IPS DF 6.9 (cell line): ENCODE measurements at regions not wholly inside any gene's neighbourhood (a gene's known extent, or its start where the extent isn't known, plus 50 kb on each side); places are given as distances from the start of the nearest gene placed in this dataset.

Source experiments
- DNase-seq: peaks from one replicate; pipeline ENCODE4 v3.0.0-alpha.2; 2013; ENCODE audit warnings: low read depth, low spot score
- H3K27ac ChIP-seq: one replicate; pipeline ENCODE4 v1.5.1; 2013; ENCODE audit warnings: low read length, control low read depth
- H3K27me3 ChIP-seq: 2 replicates; pipeline ENCODE4 v1.6.1; 2013; ENCODE audit warnings: mild to moderate bottlenecking, low read length; ENCODE audit not compliant: control insufficient read depth, insufficient read depth
- H3K36me3 ChIP-seq: 2 replicates; pipeline ENCODE4 v1.6.1; 2013; ENCODE audit warnings: low read length; ENCODE audit not compliant: control insufficient read depth, insufficient read depth
- H3K4me1 ChIP-seq: 2 replicates; pipeline ENCODE4 v1.6.1; 2013; ENCODE audit warnings: low read length; ENCODE audit not compliant: control insufficient read depth, insufficient read depth
- H3K4me3 ChIP-seq: 2 replicates; pipeline ENCODE4 v1.5.1; 2013; ENCODE audit warnings: mild to moderate bottlenecking, low read length
- H3K9me3 ChIP-seq: 2 replicates; pipeline ENCODE4 v1.6.1; 2013; ENCODE audit warnings: low read length, inconsistent platforms; ENCODE audit not compliant: control insufficient read depth, insufficient read depth
- WGBS: extraction: QIAGEN DNeasy Blood & Tissue Kit; methylation state at CpG from one replicate; pipeline ENCODE4 v1.1.7; 2013; ENCODE audit warnings: mixed read lengths, missing lambda C conversion rate; ENCODE audit not compliant: insufficient read length, insufficient coverage; 5-methylcytosine and 5-hydroxymethylcytosine counted together

DNA sequence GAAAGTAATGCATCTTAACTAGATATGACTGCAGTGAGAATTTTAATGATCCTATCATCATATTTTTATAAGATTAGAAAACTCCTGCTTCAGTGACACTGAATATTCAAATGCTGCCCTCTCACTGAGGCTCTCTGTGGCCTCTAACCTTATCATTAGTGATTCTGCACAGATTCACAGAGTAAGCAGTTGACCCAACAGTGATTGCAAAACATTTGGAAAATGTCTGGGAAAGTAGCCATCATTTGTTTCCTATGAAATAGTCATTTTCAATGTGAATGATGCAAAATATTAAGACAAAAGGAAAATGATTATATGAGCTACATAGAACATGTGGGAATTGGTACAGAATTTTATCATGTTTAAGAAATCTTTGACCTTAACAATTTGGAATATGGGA lies 210.3 kb downstream of the TBX18 start:
- no peaks in the 10 kb centered on the region for H3K36me3 ChIP-seq
- no peaks in the 10 kb centered on the region for H3K4me1 ChIP-seq
- no peak for DNase-seq
- H3K27ac ChIP-seq, result no peak overlapping the region
- no peak overlapping the region for H3K4me3 ChIP-seq
- H3K27me3 ChIP-seq, result no peaks in the 10 kb centered on the region
- no peaks in the 10 kb centered on the region for H3K9me3 ChIP-seq

DNA sequence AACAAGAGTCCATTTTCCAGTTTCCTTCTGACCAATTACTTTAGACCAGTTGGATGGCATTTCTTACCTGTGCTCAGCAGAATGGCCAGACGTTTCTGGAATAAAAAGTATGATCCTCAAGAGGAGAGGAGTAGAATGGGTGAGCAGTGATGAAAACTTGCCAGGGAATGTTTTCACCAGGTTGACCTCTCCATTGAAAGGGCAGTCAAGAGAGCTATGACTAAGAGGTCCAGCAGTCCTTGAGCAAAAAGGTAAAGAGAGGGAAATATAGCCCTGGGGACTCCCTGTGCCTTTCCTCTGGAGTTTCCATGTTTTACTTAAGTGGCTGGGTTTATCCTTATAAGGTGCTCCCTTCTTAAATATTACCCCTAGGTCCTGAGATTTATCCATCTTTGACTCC lies 210.9 kb downstream of the TBX18 start:
- H3K27me3 ChIP-seq, result no peaks in the 10 kb centered on the region
- no peak overlapping the region for H3K27ac ChIP-seq
- no peaks in the 10 kb centered on the region for H3K4me1 ChIP-seq
- H3K36me3 ChIP-seq, result no peaks in the 10 kb centered on the region
- no CpG with 5 or more reads among the region's 1 CpG for whole genome bisulfite sequencing
- no peak overlapping the region for H3K4me3 ChIP-seq
- no peaks in the 10 kb centered on the region for H3K9me3 ChIP-seq
- no peak for DNase-seq

DNA sequence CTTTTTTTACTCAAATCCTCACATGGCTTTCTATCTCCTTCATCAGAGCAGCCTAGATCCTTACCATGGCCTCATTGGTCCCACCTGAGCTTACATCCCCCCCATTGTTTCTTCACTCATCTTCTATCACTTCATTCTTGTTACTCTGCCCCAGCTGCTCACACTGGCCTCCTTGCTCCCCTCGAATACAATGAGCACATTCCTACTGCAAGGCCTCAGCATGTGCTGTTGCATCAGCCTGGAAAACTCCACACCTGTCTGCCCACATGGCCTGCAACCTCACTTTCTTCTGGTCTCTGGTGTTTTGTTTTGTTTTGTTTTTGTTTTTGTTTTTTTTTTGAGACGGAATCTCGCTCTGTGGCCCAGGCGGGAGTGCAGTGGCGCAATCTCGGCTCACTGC lies 212.6 kb downstream of the TBX18 start:
- Histone ChIP-seq H3K4me3 (no peak overlapping the region), H3K9me3 (no peaks in the 10 kb centered on the region), H3K27me3 (no peaks in the 10 kb centered on the region), H3K36me3 (no peaks in the 10 kb centered on the region), H3K27ac (no peak overlapping the region), H3K4me1 (no peaks in the 10 kb centered on the region)
- no CpG with 5 or more reads among the region's 6 CpGs for WGBS
- DNase-seq, result no peak

DNA sequence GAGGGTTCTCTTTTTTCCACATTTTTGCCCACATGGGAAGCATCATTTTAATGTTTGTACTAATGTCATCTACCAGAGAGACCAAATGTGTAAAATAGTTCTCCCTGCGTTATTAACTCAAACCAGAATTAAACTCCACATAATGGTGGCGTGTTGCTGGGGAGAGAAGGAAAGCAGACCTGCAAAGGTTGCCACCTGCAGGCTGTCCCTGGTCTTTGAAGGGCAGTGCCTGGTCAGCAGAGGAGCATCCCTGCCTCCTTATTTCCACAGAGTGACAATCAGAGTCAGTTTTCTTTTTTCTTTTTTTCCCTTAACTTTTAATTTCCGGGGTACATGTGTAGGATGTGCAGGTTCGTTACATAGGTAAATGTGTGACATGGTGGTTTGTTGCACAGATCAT lies 214.5 kb downstream of the TBX18 start:
- peak; percentile 18 for DNase-seq
- WGBS, result no CpG with 5 or more reads among the region's 4 CpGs

DNA sequence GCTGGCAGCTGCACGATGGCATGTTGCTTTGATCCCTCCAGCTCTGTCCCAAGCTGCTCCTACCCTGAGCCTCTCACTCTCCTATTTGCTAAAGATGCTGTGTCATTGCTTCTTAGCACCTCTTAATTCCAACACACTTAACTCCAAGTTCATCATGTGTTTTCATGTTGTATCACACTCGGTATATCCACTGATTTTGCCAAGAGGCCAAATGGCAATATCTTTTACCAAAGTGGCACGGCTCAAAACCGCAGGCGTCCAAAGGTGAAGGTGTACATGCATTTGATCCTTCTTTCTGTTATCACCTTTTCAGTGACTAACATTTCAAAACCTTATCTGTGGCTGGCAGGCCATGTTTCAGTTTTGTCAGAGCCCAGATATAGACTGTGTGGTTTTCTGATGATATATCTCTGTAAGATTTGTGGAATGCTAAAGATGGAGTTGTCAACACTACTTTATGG lies 217.0 kb downstream of the TBX18 start:
- no peak for DNase-seq
- no peaks in the 10 kb centered on the region for H3K36me3 ChIP-seq

More for the DNA sequence above, 214.5 kb downstream of the TBX18 start:
- Histone ChIP-seq H3K36me3 (no peaks in the 10 kb centered on the region), H3K27ac (no peak overlapping the region), H3K27me3 (no peaks in the 10 kb centered on the region), H3K4me1 (no peaks in the 10 kb centered on the region), H3K4me3 (no peak overlapping the region), H3K9me3 (no peaks in the 10 kb centered on the region)

DNA sequence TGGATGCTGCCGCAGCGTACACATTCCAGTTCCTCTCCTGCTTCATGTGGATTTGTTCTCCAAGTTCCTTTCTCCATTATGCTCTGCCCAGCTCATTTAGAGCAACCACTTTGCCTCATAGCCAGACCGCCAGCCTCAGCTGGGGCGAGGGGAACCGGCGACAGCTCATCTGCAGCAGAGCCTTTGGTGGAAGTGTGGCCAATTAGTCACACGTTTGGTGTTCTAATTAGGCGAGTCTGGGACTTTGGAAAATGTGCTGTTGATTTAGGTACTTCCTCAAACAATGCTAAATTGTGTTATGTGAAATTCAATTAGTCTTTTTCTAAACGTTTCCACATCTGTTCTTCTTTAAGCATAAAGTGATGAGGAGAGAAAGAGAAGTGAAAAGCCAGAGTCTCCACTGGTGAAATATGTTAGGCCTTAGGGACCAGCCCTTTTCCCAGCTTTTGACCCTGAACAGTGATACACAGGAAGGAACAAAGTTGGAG lies 217.9 kb downstream of the TBX18 start:
- H3K27me3 ChIP-seq, result no peaks in the 10 kb centered on the region
- DNase-seq, result no peak

More for the DNA sequence above, 217.0 kb downstream of the TBX18 start:
- Histone ChIP-seq H3K4me1 (no peaks in the 10 kb centered on the region), H3K27me3 (no peaks in the 10 kb centered on the region), H3K9me3 (no peaks in the 10 kb centered on the region), H3K4me3 (no peak overlapping the region), H3K27ac (no peak overlapping the region)
- WGBS, result no CpG with 5 or more reads among the region's 5 CpGs

DNA sequence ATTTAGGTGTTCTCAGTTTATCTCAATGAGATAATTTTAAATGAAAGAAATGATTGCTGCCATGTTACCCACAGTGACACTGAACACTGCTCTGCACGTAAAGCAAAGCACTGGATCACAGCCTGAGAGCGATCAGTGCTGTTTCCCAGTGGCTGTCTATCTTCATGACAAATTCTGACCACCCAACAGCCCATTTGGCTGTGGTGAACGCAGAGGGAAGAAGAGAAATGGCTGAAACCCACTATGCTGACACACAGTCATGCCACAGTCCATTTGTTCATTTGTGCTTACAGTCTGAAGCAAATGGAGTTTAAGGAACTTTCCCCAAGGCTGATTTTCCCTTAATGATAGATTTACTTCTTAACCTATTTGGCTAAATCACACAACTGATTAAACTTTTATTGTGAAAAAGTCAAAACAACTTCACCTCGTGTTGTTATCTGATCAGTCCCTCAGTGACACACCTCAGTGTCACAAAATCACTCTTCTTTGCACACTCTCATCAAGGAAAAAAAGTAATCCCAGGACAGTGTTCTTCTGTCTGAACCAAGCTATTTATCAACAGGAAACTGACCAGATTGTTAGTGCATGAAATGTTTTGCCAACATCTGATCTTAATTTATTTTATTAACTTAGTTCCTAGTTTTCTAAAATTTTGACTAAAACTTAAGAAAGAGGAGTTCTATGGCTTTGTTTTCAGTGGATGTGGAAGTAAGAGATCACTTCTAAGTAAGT lies 225.1 kb downstream of the TBX18 start:
- H3K9me3 ChIP-seq, result no peaks in the 10 kb centered on the region
- H3K4me1 ChIP-seq, result no peaks in the 10 kb centered on the region
- no peaks in the 10 kb centered on the region for H3K36me3 ChIP-seq
- DNase-seq, result no peak
- no peak overlapping the region for H3K4me3 ChIP-seq
- no peaks in the 10 kb centered on the region for H3K27me3 ChIP-seq
- H3K27ac ChIP-seq, result no peak overlapping the region
- WGBS, result no CpG with 5 or more reads among the region's 4 CpGs

More for the DNA sequence above, 217.9 kb downstream of the TBX18 start:
- Histone ChIP-seq H3K4me3 (no peak overlapping the region), H3K9me3 (no peaks in the 10 kb centered on the region), H3K4me1 (no peaks in the 10 kb centered on the region), H3K36me3 (no peaks in the 10 kb centered on the region), H3K27ac (no peak overlapping the region)
- WGBS, result no CpG with 5 or more reads among the region's 9 CpGs

DNA sequence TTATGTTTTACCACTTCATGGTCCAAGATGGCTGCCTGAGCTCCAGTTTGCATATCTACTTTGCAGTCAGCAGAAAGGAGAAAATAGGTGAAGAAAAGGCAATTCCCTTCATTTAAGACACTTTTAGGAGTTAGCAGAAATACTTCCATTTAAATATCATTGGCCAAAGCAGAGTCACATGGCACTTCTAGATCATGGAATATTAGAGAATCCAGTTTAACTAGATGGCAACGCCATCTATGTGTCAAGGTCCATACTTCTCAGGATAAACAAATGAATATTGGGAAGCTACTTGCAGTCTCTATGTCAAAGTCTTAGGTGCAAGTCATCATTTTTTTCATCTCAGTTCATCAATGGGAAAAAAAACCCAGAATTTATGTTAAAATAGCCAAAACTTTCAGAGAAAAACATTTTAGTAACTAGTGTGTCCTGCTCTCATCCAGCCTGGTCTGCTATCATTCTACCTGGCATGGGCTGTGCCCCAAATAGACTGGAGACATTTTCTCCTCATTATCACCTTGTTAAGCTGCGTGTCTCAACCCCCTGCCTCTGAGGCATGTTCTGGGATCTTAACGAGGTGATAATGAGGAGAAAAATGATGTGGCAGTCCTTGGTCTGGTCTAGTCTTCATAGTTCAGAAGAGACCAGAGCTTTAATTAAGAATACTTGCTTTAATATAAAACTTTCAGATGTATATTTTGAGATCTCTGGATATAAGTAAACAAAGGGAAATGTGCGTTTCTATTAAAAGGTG lies 227.3 kb downstream of the TBX18 start:
- WGBS, result no CpG with 5 or more reads among the region's 4 CpGs
- H3K36me3 ChIP-seq, result no peaks in the 10 kb centered on the region
- no peak overlapping the region for H3K4me3 ChIP-seq
- H3K4me1 ChIP-seq, result no peaks in the 10 kb centered on the region
- no peaks in the 10 kb centered on the region for H3K27me3 ChIP-seq
- no peak overlapping the region for H3K27ac ChIP-seq
- no peak for DNase-seq
- no peaks in the 10 kb centered on the region for H3K9me3 ChIP-seq

DNA sequence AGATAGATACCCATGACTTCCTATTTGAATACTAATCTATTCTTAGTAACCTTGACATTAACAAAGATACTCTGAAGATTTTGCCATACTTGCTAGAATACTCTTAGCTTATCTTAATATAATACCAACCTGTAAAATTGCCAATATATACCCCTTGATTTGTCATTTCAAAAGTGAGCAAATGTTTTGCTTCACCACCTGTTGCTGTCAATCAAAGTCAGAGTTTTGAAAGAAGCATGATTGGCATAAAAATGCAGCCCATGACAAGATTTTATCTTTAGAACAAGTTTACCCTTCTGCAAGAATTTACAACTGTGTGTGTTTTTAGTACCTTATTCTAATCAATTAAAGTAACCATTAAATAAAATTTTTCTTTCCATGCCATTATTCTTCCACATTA lies 236.2 kb downstream of the TBX18 start:
- H3K9me3 ChIP-seq, result no peaks in the 10 kb centered on the region
- H3K27ac ChIP-seq, result no peak overlapping the region
- DNase-seq, result no peak
- no peaks in the 10 kb centered on the region for H3K4me1 ChIP-seq
- H3K27me3 ChIP-seq, result no peaks in the 10 kb centered on the region
- no peaks in the 10 kb centered on the region for H3K36me3 ChIP-seq
- H3K4me3 ChIP-seq, result no peak overlapping the region

DNA sequence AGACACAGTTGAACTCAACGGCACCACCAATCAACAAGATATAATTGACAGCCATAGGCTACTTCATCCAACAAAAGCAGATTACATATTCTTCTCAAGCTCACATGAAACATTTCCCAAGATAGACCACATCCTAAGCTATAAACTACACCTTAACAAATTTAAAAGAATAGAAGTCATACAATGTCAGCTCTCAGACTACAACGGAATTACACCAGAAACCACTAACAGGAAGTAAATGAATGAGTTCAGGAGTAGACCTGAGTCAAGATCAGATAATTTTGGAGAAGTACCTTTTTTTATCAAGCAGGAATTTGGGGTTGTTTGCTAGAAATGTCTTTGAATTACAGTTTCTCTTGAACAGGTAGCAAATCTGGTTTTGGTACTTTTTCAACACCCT lies 237.8 kb downstream of the TBX18 start:
- no peak for DNase-seq
- Histone ChIP-seq H3K4me3 (no peak overlapping the region), H3K4me1 (no peaks in the 10 kb centered on the region), H3K27me3 (no peaks in the 10 kb centered on the region; the same call in 1 of the 2 replicates), H3K27ac (no peak overlapping the region), H3K9me3 (no peaks in the 10 kb centered on the region), H3K36me3 (no peaks in the 10 kb centered on the region)
- no CpG with 5 or more reads among the region's 2 CpGs for WGBS
